CD14-positive monocyte (primary cell): ENCODE measurements at regions not wholly inside any gene's neighbourhood (a gene's known extent, or its start where the extent isn't known, plus 50 kb on each side); places are given as distances from the start of the nearest gene placed in this dataset.

Source experiments
- DNase-seq, 3 donors: peaks; one replicate each; pipeline ENCODE4 v3.0.0-alpha.2; 2011 to 2022
- H2AFZ ChIP-seq: 2 replicates; pipeline ENCODE4 v1.6.0; 2012; ENCODE audit warnings: mild to moderate bottlenecking, low read depth, low read length, inconsistent platforms; ENCODE audit not compliant: insufficient read depth, poor library complexity, severe bottlenecking
- H3K27ac ChIP-seq, 2 donors: 1 replicate in 1 of 2; 2 replicates in 1 of 2; pipeline ENCODE4 v1.5.1; 2012 to 2013; ENCODE audit warnings: low read length in 2 of 2, control low read depth in 1 of 2, inconsistent platforms in 1 of 2, low read depth in 1 of 2, mild to moderate bottlenecking in 1 of 2
- H3K27me3 ChIP-seq, 2 donors: one replicate each; pipeline versions ENCODE4 v1.6.0 to v1.6.1; 2011 to 2013; ENCODE audit warnings: low read length in 2 of 2; ENCODE audit not compliant: control insufficient read depth in 2 of 2, insufficient read depth in 2 of 2
- H3K36me3 ChIP-seq, 2 donors: replicated peaks in 1 of 2; 1 replicate in 1 of 2; 2 replicates in 1 of 2; pipeline versions ENCODE4 v1.5.1 to v1.6.1; 2012 to 2013; ENCODE audit warnings: low read length in 2 of 2, control low read depth in 1 of 2, inconsistent platforms in 1 of 2, mild to moderate bottlenecking in 1 of 2; ENCODE audit not compliant: insufficient read depth in 2 of 2, control insufficient read depth in 1 of 2
- H3K4me1 ChIP-seq, 2 donors: 1 replicate in 1 of 2; 2 replicates in 1 of 2; pipeline versions ENCODE4 v1.5.1 to v1.6.1; 2012 to 2013; ENCODE audit warnings: low read length in 2 of 2, control low read depth in 1 of 2, inconsistent platforms in 1 of 2, mild to moderate bottlenecking in 1 of 2, moderate library complexity in 1 of 2; ENCODE audit not compliant: insufficient read depth in 2 of 2, control insufficient read depth in 1 of 2
- H3K4me2 ChIP-seq: replicated peaks from 2 replicates; pipeline ENCODE3; 2012; ENCODE audit warnings: low read length, moderate library complexity, mild to moderate bottlenecking; ENCODE audit not compliant: poor library complexity, severe bottlenecking; ENCODE audit errors: extremely low read depth
- H3K4me3 ChIP-seq, 3 experiments: fragments of 200-600 bp in 1 of 3; sonication (generic) in 1 of 3; replicated peaks in 1 of 3; 1 replicate in 2 of 3; 2 replicates in 1 of 3; pipeline ENCODE4 v1.5.1; 2011 to 2013; ENCODE audit warnings: low read length in 3 of 3, mild to moderate bottlenecking in 3 of 3, control low read depth in 2 of 3, low read depth in 2 of 3, inconsistent platforms in 1 of 3, moderate library complexity in 1 of 3
- H3K79me2 ChIP-seq: 2 replicates; pipeline ENCODE4 v1.6.0; 2012; ENCODE audit warnings: mild to moderate bottlenecking, control low read depth, inconsistent platforms, low read length, moderate library complexity; ENCODE audit not compliant: insufficient read depth
- H3K9ac ChIP-seq: 2 replicates; pipeline ENCODE4 v1.6.0; 2017; ENCODE audit warnings: low read length, mild to moderate bottlenecking; ENCODE audit not compliant: insufficient read depth, poor library complexity, severe bottlenecking
- H3K9me3 ChIP-seq, 2 donors: replicated peaks in 1 of 2; 1 replicate in 1 of 2; 2 replicates in 1 of 2; pipeline versions ENCODE4 v1.5.1 to v1.6.1; 2012 to 2013; ENCODE audit warnings: low read length in 2 of 2, control low read depth in 1 of 2; ENCODE audit not compliant: control insufficient read depth in 1 of 2, insufficient read depth in 1 of 2
- H4K20me1 ChIP-seq: 2 replicates; pipeline ENCODE4 v1.6.0; 2012; ENCODE audit warnings: mild to moderate bottlenecking, low read length, control low read depth, moderate library complexity; ENCODE audit not compliant: insufficient read depth
- H3K27ac Mint-ChIP-seq, 7 donors: one replicate each; pipeline ENCODE4 v1.8.0; 2020; ENCODE audit warnings: mild to moderate bottlenecking in 7 of 7, mixed read lengths in 7 of 7, moderate library complexity in 6 of 7, inconsistent platforms in 2 of 7
- H3K27me3 Mint-ChIP-seq, 3 donors: one replicate each; pipeline ENCODE4 v1.8.0; 2021 to 2022; ENCODE audit warnings: low read depth in 3 of 3, mild to moderate bottlenecking in 3 of 3, mixed read lengths in 3 of 3, moderate library complexity in 3 of 3, inconsistent platforms in 1 of 3
- H3K36me3 Mint-ChIP-seq, 2 donors: one replicate each; pipeline ENCODE4 v1.8.0; 2020; ENCODE audit warnings: mixed read lengths in 2 of 2, inconsistent platforms in 1 of 2, mild to moderate bottlenecking in 1 of 2
- H3K4me1 Mint-ChIP-seq: one replicate; pipeline ENCODE4 v1.8.0; 2020; ENCODE audit warnings: mild to moderate bottlenecking, mixed read lengths
- H3K4me3 Mint-ChIP-seq, 2 donors: one replicate each; pipeline ENCODE4 v1.8.0; 2020; ENCODE audit warnings: mild to moderate bottlenecking in 2 of 2, mixed read lengths in 2 of 2, moderate library complexity in 1 of 2
- H3K9me3 Mint-ChIP-seq, 7 donors: one replicate each; pipeline ENCODE4 v1.8.0; 2020 to 2022; ENCODE audit warnings: mixed read lengths in 7 of 7, mild to moderate bottlenecking in 6 of 7, moderate library complexity in 6 of 7, inconsistent platforms in 2 of 7
- CTCF ChIP-seq: fragments of 200-600 bp; IDR thresholded peaks from one replicate; pipeline ENCODE4 v1.8.0; 2022; ENCODE audit warnings: antibody characterized with exemption, mild to moderate bottlenecking
- WGBS: methylation state at CpG from one replicate; pipeline ENCODE4 v1.1.5; 2013; ENCODE audit warnings: missing lambda C conversion rate; ENCODE audit not compliant: insufficient coverage; 5-methylcytosine and 5-hydroxymethylcytosine counted together
- intact Hi-C, 2 donors: fragments of 100-400 bp; cut with micrococcal nuclease; formaldehyde crosslinking; loops; one replicate each; pipeline versions ENCODE4 v1.15.0 to v1.15.1; 2023

GRCh38 chr15:29623116-29623639, 199.1 kb downstream of the TJP1 start:
- no peak overlapping the region for H3K4me3 Mint-ChIP-seq
- no peak overlapping the region for H3K27ac ChIP-seq
- H3K79me2 ChIP-seq = no peaks in the 10 kb centered on the region
- no peak overlapping the region for H3K4me2 ChIP-seq
- H3K36me3 Mint-ChIP-seq = no peaks in the 10 kb centered on the region
- H3K9me3 Mint-ChIP-seq = peaks cover 0 to 5% (median 2%) of the 10 kb centered on the region in 7 donors
- no peaks in the 10 kb centered on the region for H3K36me3 ChIP-seq
- no peak overlapping the region for H2AFZ ChIP-seq
- no peaks in the 10 kb centered on the region for H3K27me3 ChIP-seq
- H4K20me1 ChIP-seq = no peaks in the 10 kb centered on the region
- no peak for TF ChIP-seq CTCF
- intact Hi-C loops = no loop called here
- DNase-seq = no peak
- H3K9me3 ChIP-seq = no peaks in the 10 kb centered on the region
- no peaks in the 10 kb centered on the region for H3K4me1 Mint-ChIP-seq
- no peak overlapping the region for H3K27ac Mint-ChIP-seq
- H3K4me1 ChIP-seq = no peaks in the 10 kb centered on the region
- WGBS = 88% methylated on average over 6 of the region's 6 CpGs
- H3K9ac ChIP-seq = no peak overlapping the region
- no peak overlapping the region for H3K4me3 ChIP-seq
- peaks cover 1 to 3% (median 3%) of the 10 kb centered on the region in 3 donors for H3K27me3 Mint-ChIP-seq

- Histone ChIP-seq H3K27me3 (no peaks in the 10 kb centered on the region), H3K9me3 (no peaks in the 10 kb centered on the region), H3K4me2 (no peak overlapping the region), H3K4me1 (no peaks in the 10 kb centered on the region), H2AFZ (no peak overlapping the region), H4K20me1 (no peaks in the 10 kb centered on the region), H3K79me2 (no peaks in the 10 kb centered on the region), H3K4me3 (no peak overlapping the region), H3K27ac (no peak overlapping the region), H3K9ac (no peak overlapping the region), H3K36me3 (no peaks in the 10 kb centered on the region)
- intact Hi-C loops = no loop called here
- 86% methylated on average over 5 of the region's 7 CpGs for whole genome bisulfite sequencing
- Mint-ChIP-seq H3K36me3 (no peaks in the 10 kb centered on the region), H3K4me3 (no peak overlapping the region), H3K4me1 (no peaks in the 10 kb centered on the region), H3K27ac (no peak overlapping the region), H3K9me3 (peaks cover 0 to 3% (median 2%) of the 10 kb centered on the region in 7 donors), H3K27me3 (peaks cover 1 to 3% (median 3%) of the 10 kb centered on the region in 3 donors)
- TF ChIP-seq CTCF = no peak
- no peak for DNase-seq
Observed at GRCh38 chr15:29622637-29623036, 199.6 kb downstream of the TJP1 start.
